Mucosa of gallbladder (tissue), 1 donor: ENCODE measurements at regions not wholly inside any gene's neighbourhood (a gene's known extent, or its start where the extent isn't known, plus 50 kb on each side); places are given as distances from the start of the nearest gene placed in this dataset.

ENCODE experiments used
- DNase-seq: peaks from one replicate; pipeline ENCODE4 v3.0.0-alpha.2; 2020; ENCODE audit warnings: low spot score
- donor health status: DM: no; HTN: no; CAD: no.

DNA sequence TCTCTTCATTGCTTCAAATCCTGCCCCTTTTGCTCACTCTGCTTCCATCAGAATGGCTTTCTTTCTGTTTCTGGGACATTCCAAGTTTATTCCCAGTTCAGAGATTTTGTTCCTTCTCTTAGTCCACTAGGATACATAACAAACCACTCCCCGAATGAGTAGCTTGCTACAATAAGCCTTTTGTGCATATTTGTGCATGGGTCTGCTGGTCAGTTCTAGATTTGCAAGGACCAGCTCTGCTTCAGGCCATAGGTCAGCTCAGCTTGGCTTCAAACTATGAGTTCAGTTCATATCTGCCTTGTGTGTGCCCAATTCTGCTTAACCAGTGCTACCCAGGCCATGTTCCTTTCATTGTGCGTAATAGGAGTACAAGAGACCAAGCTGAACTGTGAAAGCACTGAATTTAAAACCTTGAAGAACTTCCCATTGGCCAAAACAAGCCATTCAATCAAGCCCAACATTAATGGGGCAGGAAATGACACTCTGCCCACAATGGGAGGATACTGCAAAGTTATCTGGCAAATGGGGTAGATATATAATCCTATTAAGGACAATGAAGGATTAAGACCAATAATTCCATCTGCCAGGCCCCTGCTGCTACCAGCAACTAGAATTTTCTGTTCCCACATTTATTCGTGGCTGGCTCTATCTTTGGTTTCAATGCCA is 328.8 kb downstream of the PRELID2 start:
- no peak for DNase-seq

DNA sequence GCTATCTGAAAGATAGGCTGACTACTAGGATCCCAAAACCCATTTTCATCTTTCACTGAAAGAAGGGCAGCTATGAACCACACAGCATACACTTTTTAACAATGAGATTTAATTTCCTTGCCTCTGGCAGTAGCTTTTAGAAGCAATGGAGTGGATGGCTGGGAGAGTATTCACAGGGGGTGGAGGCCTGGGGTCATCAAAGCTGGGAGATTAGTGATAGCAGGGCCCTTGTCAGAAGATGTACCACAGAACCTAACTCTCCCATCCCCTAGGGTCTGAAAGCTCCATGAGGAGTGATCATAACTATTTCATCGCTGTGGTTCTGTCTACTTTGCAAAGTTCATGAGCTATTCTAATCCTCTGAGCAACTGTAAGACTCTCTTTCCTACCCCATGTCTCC is 332.2 kb downstream of the PRELID2 start:
- no peak for DNase-seq

DNA sequence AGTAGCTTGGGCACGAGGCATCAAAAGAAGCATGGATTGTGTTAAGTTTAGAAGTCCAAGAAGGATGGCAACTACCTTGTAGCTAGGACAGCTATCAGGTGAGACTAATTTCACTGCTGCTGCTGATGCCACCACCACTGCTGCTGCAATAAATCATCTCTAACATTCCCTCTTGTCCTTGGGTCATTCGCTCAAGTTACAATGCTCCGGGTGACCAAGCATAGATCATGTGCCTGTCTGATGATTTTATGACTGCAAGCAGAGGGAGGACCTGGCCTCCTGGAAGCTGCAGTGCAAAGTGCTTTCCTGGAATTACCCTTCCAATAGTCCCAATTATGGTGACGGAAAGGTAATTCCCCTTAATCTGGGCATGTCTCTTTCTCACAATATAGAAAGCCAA is 334.4 kb downstream of the PRELID2 start:
- no peak for DNase-seq

DNA sequence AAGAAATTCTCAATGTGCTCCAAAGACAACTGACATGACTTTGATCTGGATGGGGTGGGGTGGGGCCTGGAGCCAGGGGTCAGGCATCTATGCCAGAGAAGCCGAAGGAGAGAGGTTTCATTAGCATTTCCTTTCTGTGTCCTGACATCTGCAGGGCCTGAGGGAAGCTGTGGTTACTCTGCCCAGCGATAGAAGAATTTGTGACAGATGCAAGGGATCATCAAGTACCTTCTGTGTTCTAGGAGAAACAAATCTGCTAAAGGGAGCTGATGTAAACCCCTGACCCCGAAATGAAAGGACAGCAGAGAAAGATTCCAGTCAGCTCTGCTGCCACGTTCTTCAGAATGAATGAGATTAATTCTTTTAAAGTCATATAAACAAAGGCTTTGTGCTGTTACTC is 335.7 kb downstream of the PRELID2 start:
- no peak for DNase-seq

DNA sequence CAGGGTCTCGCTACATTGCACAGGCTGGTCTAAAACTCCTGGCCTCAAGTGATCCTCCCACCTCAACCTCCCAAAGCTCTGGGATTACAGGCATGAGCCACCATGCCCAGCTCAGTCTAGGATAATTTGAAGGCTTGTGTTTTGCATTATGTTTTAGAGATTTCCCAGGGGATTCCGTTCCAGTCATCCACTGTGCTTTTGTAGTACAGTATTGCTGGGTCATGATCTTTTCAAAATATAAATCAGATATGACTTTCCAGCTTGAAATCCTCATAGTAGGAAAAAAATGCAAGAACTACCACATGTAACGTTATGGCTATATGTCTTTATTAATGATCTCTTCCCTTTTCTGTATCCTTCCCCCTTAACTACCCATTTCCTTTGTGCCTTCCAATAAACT is 338.1 kb downstream of the PRELID2 start:
- DNase-seq = no peak

DNA sequence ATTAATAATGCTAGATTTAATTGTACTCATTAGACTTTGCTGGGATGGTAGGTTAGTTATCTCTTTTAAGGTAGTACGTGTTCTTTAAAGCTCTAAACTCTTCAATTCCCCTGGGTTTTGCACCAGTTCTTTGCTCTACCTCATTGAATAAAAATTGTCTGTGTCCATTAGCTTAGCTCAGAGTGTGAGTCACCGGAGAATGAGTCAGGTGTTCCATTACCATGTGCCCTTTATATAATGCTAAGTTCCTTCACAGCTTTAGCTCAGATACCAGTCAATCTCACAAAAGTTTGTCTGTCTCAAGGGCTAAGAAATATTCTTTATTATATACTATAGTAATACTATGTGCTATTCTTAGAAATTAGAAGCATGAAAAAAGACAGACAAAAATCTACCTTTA is 339.4 kb downstream of the PRELID2 start:
- no peak for DNase-seq

DNA sequence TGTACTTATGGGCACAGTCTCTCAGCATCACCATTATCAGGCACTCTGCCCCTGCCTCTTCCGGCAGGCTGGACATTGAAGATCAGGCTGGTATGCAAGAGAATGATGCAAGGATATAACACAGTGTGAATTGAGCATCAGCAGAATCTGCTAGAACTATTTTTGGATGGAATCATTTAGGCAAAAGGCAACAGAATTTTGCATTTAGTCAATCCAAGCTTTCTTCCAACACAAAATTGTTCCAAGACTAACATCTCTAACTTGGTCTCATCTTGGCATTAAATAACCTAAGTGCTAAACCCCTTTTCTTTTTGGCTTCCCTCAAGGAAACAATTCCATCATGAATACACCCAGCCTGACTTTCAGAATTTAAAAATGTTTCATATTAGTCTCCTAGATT is 339.9 kb downstream of the PRELID2 start:
- DNase-seq = no peak

DNA sequence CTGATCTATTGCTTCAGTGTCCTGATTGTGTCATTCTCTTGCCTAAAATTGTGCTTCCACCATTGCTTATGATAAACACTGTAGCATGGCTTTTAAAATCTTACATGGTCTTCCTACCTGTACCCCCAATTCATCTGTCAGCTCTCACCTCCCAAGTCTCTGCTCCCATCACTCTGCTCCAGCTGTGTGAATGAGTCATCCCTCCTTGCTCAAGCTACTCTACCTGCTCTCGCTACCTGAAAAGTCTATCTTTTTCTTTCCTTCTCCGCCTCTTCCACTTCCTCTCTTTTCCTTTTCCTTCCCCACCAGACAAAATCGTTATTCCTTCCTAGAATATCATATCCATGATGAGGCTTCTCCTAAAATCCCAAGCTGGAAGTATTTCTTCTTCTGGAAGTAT is 341.7 kb downstream of the PRELID2 start:
- no peak for DNase-seq

DNA sequence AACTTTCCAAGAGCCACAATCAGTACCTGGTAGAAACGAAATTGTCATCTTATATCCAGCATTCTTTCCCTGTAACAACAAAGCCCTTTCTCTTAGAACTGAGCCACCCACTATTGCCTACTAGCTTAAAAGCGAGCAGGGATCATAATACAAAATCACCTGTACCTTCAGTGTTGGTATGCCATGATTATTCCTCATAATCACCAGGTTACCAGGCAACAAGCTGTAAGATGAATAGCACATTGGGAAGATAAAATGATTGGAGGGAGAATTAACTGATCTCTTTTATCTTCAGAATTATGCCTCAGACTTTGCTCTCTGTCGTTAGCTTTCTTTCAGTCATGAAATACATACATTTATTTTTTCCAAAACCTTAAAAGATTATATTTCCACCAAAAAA is 345.6 kb downstream of the PRELID2 start:
- no peak for DNase-seq

DNA sequence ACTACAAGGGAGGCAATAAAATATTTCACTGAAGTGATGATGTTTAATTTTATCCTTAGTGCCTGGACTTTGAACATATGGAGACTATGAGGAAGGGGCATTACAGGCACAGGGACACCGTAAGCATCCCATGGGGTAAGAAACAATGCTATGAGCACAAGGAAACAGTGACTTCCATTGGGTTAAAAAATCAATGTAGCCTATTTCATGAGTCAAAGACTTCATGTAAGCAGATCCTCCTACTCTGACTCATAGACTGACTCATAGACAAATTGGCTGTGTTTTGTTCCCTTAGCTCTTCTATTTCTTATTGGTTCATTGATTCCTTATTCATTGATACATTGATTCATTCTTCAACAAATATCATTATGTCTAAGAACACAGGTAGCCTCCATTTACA is 351.0 kb downstream of the PRELID2 start:
- DNase-seq = no peak

DNA sequence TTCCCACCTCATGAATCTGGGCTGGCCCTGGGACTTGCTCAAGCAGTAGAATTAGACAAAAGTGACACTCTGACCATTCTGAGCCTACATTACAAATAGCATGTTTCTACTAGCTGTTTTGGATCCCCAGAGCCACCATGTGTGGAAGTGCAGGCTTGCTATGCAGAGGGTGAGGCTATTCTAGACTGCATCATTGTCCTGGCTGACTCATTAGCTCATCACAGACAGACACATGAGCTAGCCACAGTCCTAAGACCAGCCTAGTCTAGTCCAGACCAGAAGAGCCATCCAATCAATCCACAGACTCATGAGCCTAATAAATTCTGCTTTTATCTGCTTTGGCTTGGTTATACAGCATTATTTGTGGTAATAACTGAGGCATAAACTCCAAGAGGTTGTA is 351.9 kb downstream of the PRELID2 start:
- DNase-seq = no peak

DNA sequence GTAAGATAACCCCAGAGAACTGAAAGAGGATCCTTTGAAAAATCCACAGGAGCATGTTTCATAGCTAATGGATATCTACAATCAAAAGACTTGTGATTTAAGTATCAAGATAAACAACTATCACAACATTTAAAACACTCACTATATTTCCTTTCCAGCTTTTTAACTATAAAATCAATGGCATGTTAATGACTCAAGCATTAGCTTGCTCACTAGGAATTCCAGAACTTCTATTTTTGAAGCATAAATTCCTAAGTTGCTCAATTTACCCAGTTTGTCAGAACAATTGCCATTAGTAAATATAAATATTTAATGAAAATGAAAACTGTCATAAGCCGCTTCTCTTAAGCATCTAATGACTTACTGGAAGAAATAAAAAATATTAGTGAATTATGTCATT is 355.3 kb downstream of the PRELID2 start:
- DNase-seq = no peak

DNA sequence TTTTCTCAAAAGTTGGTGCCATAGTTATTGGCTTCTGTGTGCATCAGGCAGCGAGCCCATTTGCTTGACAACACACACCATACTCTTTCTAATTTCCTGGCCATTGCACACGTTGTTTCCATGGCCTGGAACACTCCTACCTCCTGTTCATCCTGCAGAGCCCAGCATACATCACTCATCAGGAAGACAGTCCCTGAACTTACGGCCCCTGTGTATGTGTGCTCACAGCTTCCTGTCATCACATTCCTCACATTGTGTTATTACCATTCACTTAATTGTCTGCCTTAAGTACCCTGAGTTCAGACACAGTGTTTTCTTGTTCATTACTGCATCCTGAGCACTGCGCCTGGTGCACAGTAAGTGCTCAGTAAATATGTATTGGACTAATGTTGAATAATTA is 355.9 kb downstream of the PRELID2 start:
- DNase-seq = no peak

DNA sequence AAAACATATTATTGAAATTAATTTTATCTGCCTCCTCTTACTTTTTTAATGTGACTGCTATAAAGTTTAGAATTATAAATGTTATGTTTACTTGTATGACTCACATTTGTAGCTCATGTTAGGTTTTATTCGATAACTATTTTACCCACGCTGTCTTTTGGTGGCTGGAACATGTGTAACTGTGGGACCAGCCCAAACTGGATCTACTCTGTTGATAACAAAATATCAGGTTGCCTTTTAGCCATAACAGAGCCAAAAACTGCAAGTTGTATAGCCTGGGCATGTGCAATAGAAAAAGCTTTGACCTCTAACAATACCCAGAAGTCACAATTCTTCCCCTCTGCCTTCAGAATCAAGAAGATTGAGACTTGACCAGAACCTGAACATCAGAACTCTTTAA is 356.5 kb downstream of the PRELID2 start:
- no peak for DNase-seq

DNA sequence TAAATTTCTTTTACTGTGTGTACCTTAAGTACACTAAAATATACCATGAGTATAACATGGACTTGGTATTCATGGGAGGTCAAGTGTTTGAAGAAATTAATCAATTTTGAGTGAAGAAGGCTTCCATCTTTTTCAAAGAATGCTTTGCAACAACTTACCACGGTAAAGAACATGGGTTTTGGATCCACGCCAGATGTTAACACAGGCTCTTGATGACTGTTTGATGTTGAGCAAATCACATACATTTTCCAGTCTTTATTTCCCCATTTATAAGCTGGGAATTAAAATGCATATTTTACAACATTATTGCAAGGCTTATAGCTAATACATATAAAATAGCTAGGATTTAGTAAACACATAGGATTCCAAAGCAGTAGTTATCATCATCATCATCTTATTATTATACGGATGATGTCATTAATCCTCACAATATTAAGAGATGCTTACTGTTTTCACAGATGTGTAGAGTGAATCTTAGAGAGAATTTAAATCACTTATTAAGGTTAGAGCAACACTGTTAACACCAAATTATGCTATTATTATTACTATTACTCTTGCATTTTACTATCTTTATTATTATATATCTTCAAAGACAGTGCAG is 362.0 kb downstream of the PRELID2 start:
- no peak for DNase-seq

DNA sequence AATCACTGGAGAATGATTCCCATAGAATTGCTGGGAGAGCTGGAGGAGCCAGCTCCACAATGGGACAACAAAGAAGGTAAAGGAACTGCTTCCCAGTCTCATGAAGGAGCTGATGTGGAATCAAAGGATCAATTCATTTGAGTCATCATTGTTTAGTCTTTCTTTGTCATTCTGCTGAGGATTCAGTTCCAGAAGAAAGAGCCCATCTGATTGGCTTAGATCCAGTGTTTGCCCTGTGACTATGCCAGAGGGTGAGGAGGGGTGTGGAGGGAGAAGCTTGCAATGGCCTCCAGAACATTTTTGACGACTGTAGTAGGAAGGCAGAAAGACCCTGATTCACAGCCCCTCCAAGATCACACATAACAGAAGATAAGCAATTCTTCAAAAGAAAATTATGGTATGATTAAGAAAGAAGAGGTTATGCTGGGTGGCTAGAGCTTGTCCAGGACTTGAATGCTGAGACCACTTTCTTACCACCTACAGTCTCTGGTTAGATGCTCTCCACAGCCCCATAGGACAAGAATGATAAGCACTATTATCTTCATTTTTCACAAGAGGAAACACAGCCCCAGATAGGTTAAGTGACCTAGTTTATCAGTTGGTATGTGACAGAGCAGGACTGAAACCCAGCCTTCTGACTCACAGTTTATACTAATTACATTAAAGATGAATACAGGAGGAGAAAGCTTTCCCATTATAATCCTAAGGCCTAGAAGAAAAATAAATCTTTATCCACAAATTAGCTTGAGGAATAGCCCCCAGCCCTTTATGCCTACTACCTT is 363.1 kb downstream of the PRELID2 start:
- DNase-seq = peak; percentile 30

DNA sequence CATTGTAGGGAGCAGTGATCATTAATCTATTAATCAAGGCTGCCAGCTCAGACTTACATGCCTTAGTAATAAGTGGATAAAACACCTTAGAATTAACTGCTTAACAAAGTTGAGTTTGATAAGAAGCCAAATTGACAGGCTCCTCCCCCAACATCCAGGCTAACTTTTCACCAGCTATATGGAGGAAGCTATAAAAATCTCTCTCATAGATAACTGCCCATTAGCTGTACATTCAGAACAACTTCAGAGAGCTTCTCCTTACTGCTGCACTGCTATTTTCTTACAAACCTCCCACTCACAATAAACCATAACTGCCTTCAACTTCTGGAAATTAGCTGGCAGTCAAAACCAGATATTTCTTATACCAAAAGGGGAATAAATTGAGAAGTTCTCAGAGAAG is 364.1 kb downstream of the PRELID2 start:
- DNase-seq = no peak

DNA sequence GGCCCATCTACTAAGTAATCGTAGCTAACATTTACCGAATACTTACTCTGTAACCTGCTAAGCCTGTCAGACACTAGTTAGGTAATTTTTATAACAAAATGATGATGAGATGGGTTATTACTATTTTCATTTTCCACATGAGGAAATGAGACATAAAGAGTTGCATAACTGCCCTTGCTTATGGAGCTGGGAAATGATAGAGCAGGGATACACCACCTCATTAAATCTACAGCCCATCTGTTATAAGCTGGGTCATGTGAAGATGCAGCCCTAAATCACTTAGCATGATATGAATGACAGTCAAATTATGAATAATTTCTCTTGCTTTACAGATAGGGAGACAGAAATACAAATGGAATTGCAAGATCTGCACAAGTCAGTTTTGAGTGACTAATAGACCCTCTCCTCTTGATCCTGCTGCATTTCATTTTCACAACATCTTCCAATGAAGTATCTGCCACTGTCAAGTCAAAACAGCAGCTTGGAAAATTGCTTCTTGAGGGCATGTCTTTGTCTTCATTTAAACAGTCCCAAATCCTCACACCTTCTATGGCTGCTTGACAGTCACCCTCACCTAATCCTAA is 364.7 kb downstream of the PRELID2 start:
- DNase-seq = no peak

DNA sequence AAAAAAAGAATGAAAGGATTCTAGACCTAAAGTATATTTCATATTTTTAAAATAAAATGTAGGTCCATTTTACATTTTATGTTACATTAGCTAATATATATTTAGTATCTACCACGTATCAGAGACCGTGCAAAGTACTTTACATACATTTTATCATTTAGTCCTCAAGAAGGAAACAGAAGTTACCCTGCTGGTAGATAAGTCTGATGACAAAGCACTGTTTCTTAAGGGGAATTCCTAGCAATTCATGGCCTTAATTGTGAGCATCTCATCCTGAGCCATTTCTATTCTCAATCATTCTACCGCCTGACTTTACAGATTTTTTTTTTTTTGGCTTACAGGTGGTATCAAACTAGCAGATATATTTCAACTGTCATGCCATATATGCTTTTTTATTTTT is 367.7 kb downstream of the PRELID2 start:
- DNase-seq = no peak

DNA sequence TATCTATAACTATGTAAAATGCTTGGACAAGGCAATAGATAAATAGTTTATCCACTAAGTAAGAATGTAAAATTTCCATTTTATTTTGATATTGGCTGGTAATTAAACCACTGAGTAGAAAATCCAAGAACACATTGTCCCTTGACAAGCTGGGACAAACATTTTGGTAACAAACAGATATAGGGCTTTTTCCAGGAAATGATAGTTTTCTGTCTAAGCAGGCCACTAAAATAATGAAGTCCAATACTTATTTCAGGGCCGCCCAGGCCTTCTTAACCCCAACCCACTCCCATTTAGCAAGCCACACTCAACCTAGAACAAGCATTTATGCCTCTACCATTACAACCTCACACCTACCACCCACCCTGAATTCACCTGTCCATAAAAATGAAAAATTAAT is 368.6 kb downstream of the PRELID2 start:
- no peak for DNase-seq

DNA sequence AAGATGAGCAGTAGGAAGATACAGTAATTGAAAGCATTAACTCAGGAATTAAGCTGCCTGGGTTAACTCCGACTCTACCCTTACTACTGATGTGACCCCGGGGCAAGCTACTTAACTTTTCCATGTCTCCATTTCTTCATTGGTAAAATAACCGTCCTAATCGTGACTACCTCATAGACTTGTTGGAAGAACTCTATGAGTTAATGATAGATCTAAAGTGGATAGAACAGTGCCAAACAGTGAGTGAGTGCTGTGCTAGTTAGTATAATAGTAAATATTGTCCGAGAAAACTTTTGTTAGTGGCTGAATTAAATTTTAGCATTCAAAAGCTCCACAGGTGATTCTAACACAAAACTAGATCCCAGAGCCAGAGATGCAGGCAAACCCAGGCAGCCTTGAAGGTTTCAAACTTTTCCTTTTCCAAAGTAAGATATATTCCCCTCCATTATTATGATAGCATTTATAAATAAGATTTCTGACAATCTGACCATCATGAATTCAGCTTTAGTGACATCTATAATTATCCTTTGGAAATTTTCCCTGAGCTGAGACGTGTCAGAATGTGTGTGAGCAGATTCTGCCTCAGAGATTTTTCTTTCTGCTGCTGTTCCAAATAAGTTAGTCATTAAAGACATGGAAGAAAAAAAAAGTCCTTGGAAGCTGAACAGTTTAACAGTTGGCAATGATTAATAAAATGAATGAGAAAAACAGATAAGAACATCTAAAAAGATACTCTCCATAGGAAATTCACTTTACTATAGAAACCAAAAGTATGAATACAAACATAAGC is 369.5 kb downstream of the PRELID2 start:
- no peak for DNase-seq

DNA sequence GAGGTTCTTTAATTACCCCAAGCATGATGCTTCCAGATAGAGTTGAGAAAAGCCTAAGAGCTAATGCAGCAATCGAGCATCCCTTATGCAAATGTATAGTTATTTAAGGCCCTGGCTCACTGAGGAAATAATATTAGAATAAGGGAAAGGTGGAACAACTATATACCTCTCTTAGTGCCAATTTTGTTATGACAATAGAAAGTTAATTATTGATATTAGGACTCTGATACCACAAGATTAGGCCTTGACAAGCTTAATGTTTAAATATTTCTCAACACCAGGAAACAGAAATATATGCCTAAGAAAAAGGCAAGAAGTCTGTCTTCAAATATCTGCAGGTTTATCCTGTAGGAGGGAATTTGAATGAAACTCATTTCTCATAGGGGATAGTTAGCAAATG is 371.0 kb downstream of the PRELID2 start:
- no peak for DNase-seq
